Thyroid gland (tissue), 4 donors: ENCODE measurements at regions not wholly inside any gene's neighbourhood (a gene's known extent, or its start where the extent isn't known, plus 50 kb on each side); places are given as distances from the start of the nearest gene placed in this dataset.
A peak's percentile ranks its signal among the peaks of the same experiment; 100 is the strongest.

Experiments used
- DNase-seq, 2 donors: peaks; one replicate each; pipeline ENCODE4 v3.0.0-alpha.2; 2019
- H3K27ac ChIP-seq, 3 donors: fragments of 200-600 bp; sonication (generic); 1 replicate in 2 of 3; 2 replicates in 1 of 3; pipeline ENCODE4 v1.5.1; 2016 to 2019; ENCODE audit warnings: mild to moderate bottlenecking in 1 of 3, moderate library complexity in 1 of 3
- H3K27me3 ChIP-seq: fragments of 200-600 bp; sonication (generic); one replicate; pipeline ENCODE4 v1.5.1; 2019
- H3K36me3 ChIP-seq, 2 donors: fragments of 200-600 bp; sonication (generic); one replicate each; pipeline ENCODE4 v1.5.1; 2016 to 2019
- H3K4me1 ChIP-seq, 2 donors: fragments of 200-600 bp; sonication (generic); one replicate each; pipeline ENCODE4 v1.5.1; 2017 to 2019
- H3K4me3 ChIP-seq, 3 donors: fragments of 200-600 bp; sonication (generic); replicated peaks in 1 of 3; 1 replicate in 2 of 3; 2 replicates in 1 of 3; pipeline ENCODE4 v1.5.1; 2016; ENCODE audit warnings: mild to moderate bottlenecking in 1 of 3
- H3K9me3 ChIP-seq: fragments of 200-600 bp; sonication (generic); one replicate; pipeline ENCODE4 v1.5.1; 2017
- CTCF ChIP-seq, 6 experiments: fragments of 200-600 bp in 3 of 6; fragments of 450-650 bp in 3 of 6; sonication (generic) in 3 of 6; IDR thresholded peaks; one replicate each; pipeline ENCODE4 v1.5.1; 2016 to 2019; ENCODE audit warnings: antibody characterized with exemption in 6 of 6, mild to moderate bottlenecking in 2 of 6, inconsistent platforms in 1 of 6, moderate library complexity in 1 of 6
- POLR2A ChIP-seq, 2 donors: fragments of 450-650 bp; IDR thresholded peaks; one replicate each; pipeline ENCODE4 v1.6.1; 2017; ENCODE audit warnings: antibody characterized with exemption in 2 of 2, mild to moderate bottlenecking in 2 of 2, moderate library complexity in 1 of 2
- WGBS, 2 donors: methylation state at CpG; one replicate each; pipeline ENCODE4 v1.1.5; 2017; 5-methylcytosine and 5-hydroxymethylcytosine counted together
- intact Hi-C: fragments of 100-400 bp; cut with DNase I; formaldehyde crosslinking; loops from one replicate; pipeline ENCODE4 v1.15.1; 2023

GRCh38 chr10:45076891-45077290 is 76.2 kb downstream of the ZNF22 start:
- no peak overlapping the region for H3K27ac ChIP-seq
- no peak for TF ChIP-seq CTCF (IDR thresholded peaks at IDR 0.05)
- TF ChIP-seq POLR2A (IDR thresholded peaks at IDR 0.05): no peak
- intact Hi-C loops: no loop called here
- H3K9me3 ChIP-seq: no peaks in the 10 kb centered on the region
- DNase-seq: no peak
- H3K4me3 ChIP-seq: no peak overlapping the region
- peaks cover 9 to 20% of the 10 kb centered on the region in 2 donors for H3K4me1 ChIP-seq
- WGBS, 2 donors: 17 to 20% methylated on average over 6 of the region's 6 CpGs
- no peaks in the 10 kb centered on the region for H3K36me3 ChIP-seq
- no peaks in the 10 kb centered on the region for H3K27me3 ChIP-seq

GRCh38 chr10:45080331-45080730 is 79.6 kb downstream of the ZNF22 start:
- DNase-seq: peak; percentile 52 to 53
- no peaks in the 10 kb centered on the region for H3K27me3 ChIP-seq
- no peak overlapping the region for H3K27ac ChIP-seq
- TF ChIP-seq POLR2A (IDR thresholded peaks at IDR 0.05) (no peak), CTCF (IDR thresholded peaks at IDR 0.05) (peak in 2 of 6 experiments; percentile 39 to 40)
- H3K9me3 ChIP-seq: no peaks in the 10 kb centered on the region
- 14 to 18% methylated on average over 3 of the region's 3 CpGs for WGBS, 2 donors
- H3K36me3 ChIP-seq: no peaks in the 10 kb centered on the region
- H3K4me3 ChIP-seq: no peak overlapping the region
- peaks cover 9 to 20% of the 10 kb centered on the region in 2 donors for H3K4me1 ChIP-seq
- intact Hi-C loops: no loop called here

- intact Hi-C loops: no loop called here
Measured at GRCh38 chr10:45082176-45082575, 81.5 kb downstream of the ZNF22 start.

GRCh38 chr10:45091968-45092367 is 91.2 kb downstream of the ZNF22 start:
- Histone ChIP-seq H3K36me3 (no peaks in the 10 kb centered on the region), H3K4me1 (peaks cover 0 to 6% of the 10 kb centered on the region in 2 donors), H3K27ac (no peak overlapping the region), H3K4me3 (no peak overlapping the region), H3K27me3 (no peaks in the 10 kb centered on the region), H3K9me3 (no peaks in the 10 kb centered on the region)
- peak; percentile 72 to 79 for DNase-seq
- TF ChIP-seq CTCF (IDR thresholded peaks at IDR 0.05) (no peak), POLR2A (IDR thresholded peaks at IDR 0.05) (no peak)
- 36 to 41% methylated on average over 5 of the region's 5 CpGs for WGBS, 2 donors
- intact Hi-C loops: no loop called here

More at GRCh38 chr10:45082176-45082575, 81.5 kb downstream of the ZNF22 start:
- Histone ChIP-seq H3K36me3 (no peaks in the 10 kb centered on the region), H3K4me3 (no peak overlapping the region), H3K27ac (no peak overlapping the region), H3K27me3 (no peaks in the 10 kb centered on the region), H3K4me1 (peaks cover 5 to 8% of the 10 kb centered on the region in 2 donors), H3K9me3 (no peaks in the 10 kb centered on the region)
- 88 to 91% methylated on average over 1 of the region's 1 CpG for WGBS, 2 donors
- DNase-seq: no peak
- TF ChIP-seq CTCF (IDR thresholded peaks at IDR 0.05): no peak
- TF ChIP-seq POLR2A (IDR thresholded peaks at IDR 0.05): no peak

- H3K27ac ChIP-seq: no peak overlapping the region
- peaks cover 0 to 6% of the 10 kb centered on the region in 2 donors for H3K4me1 ChIP-seq
- TF ChIP-seq CTCF (IDR thresholded peaks at IDR 0.05): no peak
- 85 to 92% methylated on average over 6 of the region's 6 CpGs for WGBS, 2 donors
- DNase-seq: no peak
- no peaks in the 10 kb centered on the region for H3K27me3 ChIP-seq
- H3K4me3 ChIP-seq: no peak overlapping the region
- intact Hi-C loops: no loop called here
- no peaks in the 10 kb centered on the region for H3K9me3 ChIP-seq
- no peaks in the 10 kb centered on the region for H3K36me3 ChIP-seq
Measured at GRCh38 chr10:45093945-45094344, 93.2 kb downstream of the ZNF22 start.
